GM18858 (cell line): ENCODE measurements at regions not wholly inside any gene's neighbourhood (a gene's known extent, or its start where the extent isn't known, plus 50 kb on each side); places are given as distances from the start of the nearest gene placed in this dataset.
"Not testable (repeated sequence)": the region's sequence is repeated elsewhere in the genome, so short reads cannot be mapped to it uniquely, and the experiment has no call there.

ENCODE experiments used
- ATAC-seq: cut with Tn5 transposase; IDR thresholded peaks from one replicate; pipeline ENCODE4 v1.9.1; 2021; ENCODE audit not compliant: unreplicated experiment

DNA sequence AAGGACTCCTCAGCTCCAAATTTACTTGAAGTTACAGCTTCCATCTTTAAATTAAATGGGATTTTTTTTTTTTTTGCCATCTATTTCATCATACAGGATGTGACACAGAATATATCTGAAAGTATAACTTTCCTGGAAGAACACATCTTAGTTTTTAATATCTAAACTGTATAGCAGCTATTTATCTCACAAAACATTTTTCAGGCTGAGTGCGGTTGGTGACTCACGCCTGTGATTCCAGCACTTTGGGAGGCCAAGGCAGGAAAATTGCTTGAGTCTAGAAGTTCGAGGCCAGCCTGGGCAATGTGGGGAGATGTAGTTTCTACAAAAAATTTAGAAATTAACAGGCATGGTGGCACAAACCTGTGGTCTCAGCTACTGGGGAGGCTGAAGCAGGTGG, 142.3 kb upstream of the KCNJ18 start:
- not testable (repeated sequence) for ATAC-seq

DNA sequence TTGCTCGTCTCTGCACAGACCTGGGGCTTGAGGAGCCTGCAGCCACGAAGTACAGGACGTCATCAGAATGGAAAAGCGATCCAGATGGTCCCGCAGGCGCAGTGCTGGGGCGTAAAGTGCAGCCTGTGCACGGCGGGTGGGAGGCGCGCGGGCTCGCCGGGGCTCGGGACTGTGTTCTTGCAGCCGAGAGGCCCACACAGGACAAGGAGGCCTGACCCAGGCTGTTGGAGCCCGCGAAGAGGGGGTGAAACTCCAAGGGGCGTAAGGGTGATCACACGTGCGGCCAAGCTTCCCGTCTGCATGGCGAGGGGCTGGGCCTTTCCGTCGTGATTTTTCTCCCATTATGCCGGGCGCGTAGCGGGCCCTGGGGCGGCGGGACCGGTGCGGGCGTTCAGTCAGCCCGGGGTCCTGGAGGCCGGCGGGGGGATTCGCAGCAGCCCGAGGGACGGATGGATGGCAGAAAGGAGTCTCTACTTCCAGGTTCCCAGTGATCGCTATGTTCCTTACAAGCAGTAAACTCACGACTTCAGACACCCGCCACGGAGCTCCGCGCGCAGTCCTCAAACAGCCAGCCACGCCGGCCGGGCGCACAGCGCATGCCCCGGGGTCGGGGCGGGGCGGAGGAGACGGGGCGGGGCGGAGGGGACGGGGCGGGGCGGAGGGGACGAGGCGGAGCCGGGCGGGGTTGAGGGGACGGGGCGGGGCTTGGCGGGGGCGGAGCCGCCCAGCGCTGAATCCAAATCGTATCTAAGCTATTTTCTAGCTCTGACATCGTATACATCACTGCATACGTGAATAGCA, 141.0 kb upstream of the KCNJ18 start:
- no peak for ATAC-seq

DNA sequence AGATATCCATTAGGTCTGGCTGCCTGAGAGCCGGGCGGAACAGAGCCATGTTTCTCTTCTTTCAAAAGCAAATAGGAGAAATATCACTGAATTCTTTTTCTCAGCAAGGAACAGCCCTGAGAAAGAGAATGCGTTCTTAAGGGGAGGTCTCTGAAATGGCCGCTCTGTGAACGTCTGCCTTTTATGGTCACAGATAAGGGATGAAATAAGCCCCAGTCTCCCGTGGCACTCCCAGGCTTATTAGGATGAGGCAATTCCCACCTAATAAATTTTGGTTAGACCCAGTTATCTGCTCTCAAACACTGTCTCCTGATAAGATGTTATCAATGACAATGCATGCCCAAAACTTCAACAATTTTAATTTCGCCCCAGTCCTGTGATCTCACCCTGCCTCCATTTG, 133.4 kb upstream of the KCNJ18 start:
- ATAC-seq = not testable (repeated sequence)

DNA sequence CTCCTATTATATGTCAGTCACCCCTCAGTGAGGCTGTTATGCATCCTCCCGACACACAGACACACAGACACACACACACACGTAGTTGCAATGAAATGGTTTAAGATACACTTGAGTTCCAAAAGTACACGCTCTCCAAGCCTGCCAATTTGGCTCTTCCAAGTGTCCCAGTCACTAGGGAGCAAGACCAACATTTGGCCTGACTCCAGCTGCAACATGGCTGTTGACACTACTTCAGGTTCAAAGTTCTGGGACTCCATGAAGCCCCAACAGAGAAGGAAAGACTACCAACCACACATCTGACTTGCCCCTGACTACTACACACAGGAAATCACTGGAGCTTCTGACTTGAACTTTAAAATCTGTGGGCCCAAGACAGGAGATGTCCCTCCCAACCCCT, 128.1 kb upstream of the KCNJ18 start:
- ATAC-seq = no peak

DNA sequence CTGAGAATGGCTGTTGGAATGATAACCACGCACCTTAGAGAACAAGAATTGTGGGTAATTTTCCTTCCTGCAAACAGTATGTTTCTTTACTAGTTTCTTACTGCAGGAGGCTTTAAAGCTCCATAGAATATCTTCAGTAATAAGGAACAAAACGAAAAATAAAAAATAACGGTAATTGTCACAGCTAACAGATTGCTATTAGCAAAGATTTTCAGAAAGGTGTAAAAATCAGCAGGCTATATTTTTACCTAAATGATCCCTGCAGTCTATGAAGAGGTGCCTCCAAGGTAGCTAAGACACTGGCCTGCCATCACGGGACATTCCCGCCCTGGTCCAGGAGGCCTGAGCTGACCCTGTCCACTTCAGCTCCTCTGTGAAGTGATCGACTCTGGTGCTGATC, 127.6 kb upstream of the KCNJ18 start:
- not testable (repeated sequence) for ATAC-seq

DNA sequence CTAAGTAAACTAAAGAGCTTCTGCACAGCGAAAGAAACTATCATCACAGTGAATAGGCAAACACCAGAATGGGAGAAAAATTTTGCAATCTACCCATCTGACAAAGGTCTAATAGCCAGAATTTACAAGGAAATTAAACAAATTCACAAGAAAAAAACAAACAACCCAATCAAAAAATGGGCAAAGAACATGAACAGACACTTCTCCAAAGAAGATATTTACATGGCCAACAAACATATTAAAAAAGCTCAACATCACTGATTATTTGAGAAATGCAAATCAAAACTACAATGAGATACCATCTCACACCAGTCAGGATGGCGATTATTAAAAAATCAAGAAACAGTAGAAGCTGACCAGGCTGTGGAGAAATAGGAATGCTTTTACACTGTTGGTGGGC, 121.9 kb upstream of the KCNJ18 start:
- ATAC-seq = not testable (repeated sequence)

DNA sequence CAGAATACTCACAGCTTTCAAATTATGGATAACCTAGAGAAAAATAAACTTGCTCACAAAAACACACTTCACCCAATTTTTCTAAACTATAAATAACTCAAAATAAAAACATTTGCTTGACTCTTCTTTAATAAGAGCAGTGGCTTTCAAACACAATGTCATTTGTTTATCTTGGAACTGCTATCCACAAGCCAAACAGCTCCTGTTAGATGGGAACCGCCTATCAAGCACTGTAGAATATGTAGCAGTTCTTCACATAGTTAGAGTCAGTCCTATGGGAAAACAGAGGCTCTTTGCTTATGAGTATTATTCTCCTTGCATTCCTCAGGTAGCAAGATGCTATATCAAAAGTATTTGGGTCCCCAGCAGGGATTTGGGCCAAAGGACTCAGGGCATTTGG, 120.2 kb upstream of the KCNJ18 start:
- not testable (repeated sequence) for ATAC-seq

DNA sequence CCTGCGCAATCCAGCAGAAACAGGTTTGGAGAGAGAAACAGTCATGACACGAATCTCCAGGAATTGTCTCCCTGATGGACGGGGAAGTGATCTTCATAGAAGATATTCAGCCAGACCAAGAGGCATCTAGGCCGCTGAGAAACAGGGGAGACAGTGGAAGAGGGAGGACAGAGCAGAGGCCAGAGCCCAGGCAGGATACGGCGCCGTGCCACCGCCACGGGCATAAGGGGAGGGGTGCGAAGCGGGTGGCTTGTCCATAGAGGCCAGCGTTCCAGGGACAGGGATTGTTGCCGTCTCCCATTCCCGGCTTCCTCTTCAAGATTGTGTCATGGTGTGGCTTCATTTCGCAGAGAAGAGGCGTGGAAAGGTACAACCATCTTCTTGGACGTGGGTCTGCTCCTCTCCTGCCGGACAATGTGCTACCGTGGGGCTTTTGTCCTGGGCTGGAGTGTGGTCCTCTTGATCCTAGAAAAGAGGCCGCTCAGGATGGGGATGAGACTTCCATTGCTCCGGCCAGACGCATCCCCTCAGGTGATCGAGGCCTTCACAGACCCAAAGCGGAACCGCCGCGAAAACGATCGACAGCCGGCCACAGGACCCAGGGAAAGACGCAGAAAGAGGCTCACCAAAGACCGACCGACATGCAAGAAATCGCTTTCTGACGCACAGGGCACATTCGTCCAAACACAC, 118.9 kb upstream of the KCNJ18 start:
- not testable (repeated sequence) for ATAC-seq

DNA sequence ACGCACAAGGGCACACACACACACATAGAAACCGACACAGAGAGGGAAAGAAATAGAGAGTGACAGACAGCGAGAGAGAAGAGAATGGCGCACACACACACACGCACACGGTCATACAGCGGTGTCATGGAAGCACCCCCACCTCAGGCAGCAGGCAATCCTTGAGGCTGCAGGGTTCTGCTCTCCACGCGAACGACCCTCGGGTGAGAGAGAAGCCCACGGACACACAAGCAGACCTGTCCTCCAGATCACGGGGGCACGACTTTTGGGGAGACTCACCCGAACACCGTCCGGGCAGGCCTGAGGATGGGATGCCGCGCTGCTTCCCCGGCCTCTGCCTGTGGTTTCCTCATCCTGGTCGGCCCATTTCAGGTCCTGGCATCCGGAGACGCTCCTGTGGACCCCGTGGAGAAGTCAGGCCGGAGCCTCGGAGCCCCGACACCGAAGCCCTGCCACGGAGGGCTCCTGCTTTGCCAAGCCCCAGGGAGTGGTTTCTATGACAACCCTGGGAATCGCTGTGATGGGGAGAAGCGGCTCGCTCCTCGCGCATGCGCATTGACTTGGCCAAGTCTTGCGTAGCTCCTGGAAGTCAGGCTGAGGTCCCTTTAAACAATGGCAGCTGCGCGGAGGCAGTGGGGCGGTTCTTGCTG, 118.2 kb upstream of the KCNJ18 start:
- ATAC-seq = no peak

DNA sequence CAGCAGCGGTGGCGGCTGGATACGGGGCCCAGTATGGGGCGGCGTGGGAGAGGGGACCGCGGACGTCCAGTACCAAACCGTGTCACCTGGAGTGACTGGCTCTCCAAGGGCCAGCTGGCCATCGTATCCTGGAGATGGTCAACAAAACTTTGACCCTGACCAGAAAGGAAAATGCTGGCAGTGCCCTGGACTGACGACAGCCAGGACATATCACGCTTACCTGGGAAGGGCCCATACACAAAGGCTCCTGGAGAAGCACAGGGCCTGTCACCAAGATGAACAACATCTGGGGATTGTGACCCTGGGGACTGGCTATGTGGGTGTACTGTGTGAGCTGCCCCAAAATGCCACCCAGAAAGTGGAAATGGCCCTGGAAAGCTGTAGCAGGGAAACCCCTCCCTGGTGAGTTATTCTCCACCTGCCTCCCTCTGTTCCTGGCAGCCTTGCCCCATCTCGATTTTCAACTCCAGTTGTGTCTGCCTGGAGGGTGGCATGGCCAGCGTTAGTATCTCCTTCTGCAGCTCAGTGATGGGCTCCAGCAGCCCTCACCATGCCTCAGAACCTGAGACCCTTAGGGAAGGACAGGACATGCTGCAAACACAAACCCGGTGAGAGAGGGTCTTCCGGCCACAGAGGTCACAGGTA, 117.6 kb upstream of the KCNJ18 start:
- ATAC-seq = not testable (repeated sequence)

DNA sequence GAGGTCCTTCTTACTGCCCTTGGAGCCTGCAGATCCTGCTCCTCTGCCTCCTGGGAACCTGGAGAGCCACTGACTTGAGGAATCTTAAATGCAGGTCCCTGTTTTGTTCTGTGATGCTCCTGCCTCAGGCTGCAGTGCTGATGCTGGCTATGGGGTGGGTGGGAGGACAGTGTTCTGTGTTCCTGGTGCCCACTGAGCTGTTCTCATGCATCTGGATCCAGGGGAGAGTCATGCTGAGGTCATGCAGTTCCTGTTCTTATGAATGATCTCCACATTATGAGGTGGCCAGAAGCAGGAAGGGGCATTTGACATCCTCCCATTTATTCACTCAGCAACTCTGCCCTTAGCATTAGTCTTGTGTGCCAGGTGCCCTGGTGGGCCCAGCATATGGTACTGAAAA, 113.5 kb upstream of the KCNJ18 start:
- not testable (repeated sequence) for ATAC-seq

DNA sequence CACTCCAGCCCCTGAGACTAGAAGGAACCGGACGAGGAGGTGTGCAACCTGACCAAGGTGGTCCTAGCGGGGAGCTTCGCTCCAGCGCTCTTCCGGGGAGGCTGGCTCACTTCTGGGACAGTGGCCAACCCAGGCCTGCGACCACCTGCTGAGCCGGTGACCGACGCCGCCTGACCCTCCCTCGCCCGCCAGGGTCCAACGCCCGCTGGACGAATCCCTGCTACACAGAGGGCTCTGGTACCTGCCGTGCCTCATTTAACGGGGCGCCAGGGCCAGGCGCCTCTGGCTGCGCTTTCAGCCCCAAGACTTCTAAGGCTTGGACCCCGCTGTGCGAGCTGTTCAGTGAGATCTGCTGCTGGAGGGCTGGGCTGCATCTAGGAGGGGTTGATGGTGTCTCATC, 99.5 kb upstream of the KCNJ18 start:
- ATAC-seq = no peak

DNA sequence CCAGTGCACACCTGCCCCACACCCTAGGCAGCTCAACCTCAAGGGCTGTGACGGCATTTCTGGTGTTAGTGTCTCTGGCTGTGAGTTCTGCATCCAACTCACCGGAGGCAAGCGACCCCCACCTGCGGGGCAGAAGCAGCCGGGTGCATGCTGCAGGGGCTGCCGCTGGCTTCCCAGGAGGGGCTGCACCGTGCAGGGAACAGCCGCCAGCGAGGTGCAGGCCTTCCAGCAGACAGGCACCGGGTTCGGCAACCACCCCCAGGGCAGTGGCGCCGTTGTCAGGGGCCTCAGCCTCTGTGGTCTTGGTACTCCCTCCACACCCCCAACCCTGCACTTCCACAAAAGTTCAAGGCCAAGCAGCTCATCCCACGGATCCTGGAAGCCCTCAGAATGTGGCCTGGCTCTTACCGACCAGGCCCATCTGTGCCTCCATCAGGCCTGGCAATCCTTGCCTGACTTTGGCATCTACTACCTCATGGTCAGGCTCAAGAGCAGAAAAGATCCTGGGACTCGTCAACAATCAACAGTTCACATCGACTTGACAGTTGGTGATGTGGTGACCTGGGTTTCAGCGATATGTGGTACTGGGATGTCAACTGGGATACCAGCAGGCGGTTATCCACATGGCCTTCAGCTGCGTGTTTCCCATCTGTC, 98.7 kb upstream of the KCNJ18 start:
- ATAC-seq = not testable (repeated sequence)

DNA sequence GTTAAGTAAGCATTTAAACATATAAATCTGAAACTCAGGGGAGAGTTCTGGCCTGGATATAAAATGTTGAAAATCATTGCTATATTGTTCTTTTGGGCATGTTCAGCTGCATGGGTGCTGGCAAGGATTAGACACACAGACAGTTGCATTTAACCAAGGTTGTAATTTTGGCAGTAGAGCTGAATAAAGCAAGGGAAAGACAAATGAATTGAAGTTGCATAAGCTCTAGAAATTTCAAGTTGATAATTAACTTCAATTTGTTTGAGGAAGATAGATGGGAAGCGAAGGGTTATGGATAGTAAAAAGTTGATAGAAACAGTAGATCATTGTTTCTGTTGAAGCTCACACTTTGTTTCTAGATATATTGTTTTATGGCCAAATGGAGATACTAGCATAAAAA, 97.2 kb upstream of the KCNJ18 start:
- no peak for ATAC-seq

DNA sequence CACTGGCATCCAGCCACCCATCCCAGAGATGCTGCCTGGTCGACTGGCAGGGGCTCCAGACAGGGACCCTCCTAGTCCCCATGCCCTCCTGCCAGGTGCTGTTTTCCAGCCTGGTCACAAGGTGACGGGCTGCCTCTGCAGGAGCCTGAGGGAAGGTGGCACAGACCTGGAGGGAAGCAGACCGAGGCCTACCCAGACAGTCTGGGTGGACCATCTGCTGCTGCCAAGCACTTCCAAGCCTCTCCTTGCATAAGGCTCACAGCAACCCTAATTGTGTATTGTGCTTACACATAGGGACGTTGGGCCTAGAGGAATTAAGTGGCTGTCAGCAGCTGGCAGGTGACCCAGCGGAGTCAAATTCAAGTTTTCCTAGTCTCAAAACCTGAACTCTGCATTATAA, 90.1 kb upstream of the KCNJ18 start:
- no peak for ATAC-seq

DNA sequence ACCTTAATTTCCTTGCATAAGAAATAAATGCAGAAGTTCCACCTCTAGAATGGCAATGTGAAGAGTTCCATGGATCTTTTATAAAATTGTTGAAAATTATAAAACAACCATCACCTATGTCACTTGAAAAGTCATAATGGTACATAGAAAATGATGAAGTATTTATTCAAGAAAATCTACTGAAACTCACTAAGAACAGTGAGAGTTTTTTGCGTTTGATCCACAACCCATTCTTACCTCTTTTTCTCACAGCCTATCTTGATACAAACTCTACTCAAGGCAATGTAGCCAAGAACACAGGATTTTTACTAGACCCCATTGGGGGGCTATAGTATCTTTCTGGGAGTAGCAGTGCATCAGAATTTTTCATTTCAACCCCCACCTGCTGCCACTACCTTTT, 89.0 kb upstream of the KCNJ18 start:
- not testable (repeated sequence) for ATAC-seq

DNA sequence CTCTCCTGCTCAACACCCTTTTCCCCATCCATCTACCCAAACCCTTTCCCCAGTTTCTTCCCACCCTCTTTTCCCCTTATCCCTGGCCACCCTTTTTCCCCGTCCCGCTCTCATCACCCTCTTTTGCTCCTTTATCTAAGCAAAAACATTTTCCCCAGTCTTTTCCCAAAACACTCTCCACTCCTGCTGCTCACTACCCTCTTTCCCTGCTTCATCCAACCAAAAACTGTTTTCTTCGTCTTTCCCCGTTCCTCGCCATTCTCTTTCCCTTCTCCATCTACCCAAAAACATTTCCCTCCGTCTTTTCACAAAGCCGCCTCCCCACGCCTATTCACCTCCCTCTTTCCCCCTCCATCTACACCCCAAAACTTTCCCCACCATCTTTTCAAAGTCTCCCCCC, 80.9 kb upstream of the KCNJ18 start:
- ATAC-seq = not testable (repeated sequence)

DNA sequence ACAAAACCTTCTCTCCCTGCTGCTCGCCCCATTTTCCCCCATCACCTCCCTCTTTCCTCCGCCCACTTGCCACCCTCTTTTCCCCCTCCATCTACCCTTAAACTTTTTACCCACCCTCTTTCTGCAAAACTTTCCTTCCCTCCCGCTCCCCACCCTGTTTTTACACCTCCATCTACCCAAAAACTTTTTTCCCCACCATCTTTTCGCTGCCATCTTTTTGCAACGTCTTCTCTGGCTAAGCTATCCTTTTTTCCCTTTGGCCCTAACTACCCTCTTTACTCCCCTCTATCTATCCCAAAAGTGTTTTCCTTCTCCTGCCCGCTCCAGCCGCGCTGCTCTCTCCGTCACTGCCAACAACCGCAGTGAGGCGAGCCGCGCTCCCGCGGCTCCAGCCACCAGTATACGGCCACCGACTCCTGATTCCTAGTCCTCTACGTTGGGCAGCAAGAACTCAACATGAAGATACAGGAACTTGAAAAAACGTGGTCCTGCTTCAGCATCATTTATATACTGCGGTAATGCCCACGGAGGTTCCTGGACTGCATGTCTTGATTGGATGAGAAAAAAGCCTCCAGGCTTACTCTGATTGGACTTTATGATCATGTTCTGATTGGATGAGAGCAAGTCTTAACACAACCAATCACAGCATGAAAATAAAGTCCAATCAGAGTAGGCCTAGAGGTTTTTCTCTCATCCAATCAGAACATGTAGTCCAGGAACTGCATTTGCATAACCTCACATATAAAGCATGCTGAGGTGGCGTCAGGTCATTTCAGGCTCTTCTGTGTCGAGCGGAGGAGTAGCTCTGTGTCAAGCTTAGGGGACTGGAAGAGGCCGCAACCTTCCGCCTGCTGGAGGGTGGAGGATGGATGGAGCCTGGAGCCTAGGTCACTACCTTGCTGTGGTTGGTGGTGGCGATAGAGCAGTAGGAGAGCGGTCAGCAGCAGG, 79.9 kb upstream of the KCNJ18 start:
- not testable (repeated sequence) for ATAC-seq

DNA sequence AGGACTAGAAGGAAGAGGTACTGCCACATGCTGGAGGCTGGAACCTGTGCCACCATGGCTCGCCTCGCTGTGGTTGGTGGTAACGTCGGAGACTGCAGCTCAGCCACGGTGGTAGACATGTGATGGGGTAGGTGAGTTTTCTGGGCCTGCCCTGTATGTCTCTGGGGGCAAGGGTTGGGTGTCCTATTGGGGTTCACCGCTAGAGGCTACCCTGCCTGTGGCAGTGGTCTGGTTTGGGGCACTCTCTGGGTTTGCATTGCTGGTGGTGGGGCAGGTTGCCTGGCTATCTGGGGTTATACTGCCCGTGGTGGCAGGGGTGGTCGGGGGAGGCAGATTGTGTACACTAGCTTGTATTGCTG, 79.3 kb upstream of the KCNJ18 start:
- no peak for ATAC-seq

DNA sequence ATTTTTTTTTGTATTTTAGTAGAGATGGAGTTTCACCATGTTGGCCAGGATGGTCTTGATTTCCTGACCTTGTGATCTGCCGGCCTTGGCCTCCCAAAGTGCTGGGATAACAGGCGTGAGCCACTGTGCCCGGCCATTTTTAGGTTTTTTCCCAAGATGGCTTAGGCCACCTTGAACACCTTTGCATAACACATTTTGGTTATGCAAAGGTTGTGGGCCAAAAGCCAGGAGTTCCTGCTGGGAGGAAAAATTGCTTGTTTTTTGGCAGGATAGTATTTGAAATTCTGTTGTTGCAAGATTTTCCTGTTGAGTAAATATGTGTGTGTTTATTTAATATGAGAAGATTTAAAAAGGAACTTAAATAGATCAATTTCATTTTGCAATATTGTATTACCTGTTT, 65.3 kb upstream of the KCNJ18 start:
- not testable (repeated sequence) for ATAC-seq
